GM12878 (cell line): ENCODE measurements at regions not wholly inside any gene's neighbourhood (a gene's known extent, or its start where the extent isn't known, plus 50 kb on each side); places are given as distances from the start of the nearest gene placed in this dataset.

Experiments
- ATAC-seq: fragments of 200-7000 bp; cut with Tn5 transposase; 3 replicates; pipeline ENCODE4 v1.9.1; 2020; ENCODE audit warnings: mild to moderate bottlenecking, moderate library complexity
- BruUV-seq: library from RNA; stranded (reverse); fragments of 400-500 nt; replicated peaks from 2 replicates; lab custom pipeline; 2021; lab: Mats Ljungman, UMichigan
- CTCF ChIA-PET: fragments of 300-600 bp; sonication (Branson Sonifier 250); formaldehyde crosslinking; extraction: SDS; loops from one replicate; lab custom pipeline; 2021; ENCODE audit warnings: inconsistent platforms; lab: Yijun Ruan, JAX
- POLR2A ChIA-PET: fragments of 350-600 bp; formaldehyde crosslinking; extraction: SDS; loops from one replicate; lab custom pipeline; 2021; ENCODE audit warnings: inconsistent platforms; lab: Charles Lee
- RAD21 ChIA-PET: fragments of 300-600 bp; sonication (Branson Sonifier 250); formaldehyde crosslinking; loops from one replicate; lab custom pipeline; 2023; ENCODE audit warnings: antibody characterized with exemption; ENCODE audit not compliant: unreplicated experiment; lab: Charles Lee
- SMC1A ChIA-PET: fragments of 300-600 bp; sonication (Branson Sonifier 250); formaldehyde crosslinking; loops from one replicate; lab custom pipeline; 2023; ENCODE audit not compliant: unreplicated experiment, uncharacterized antibody; lab: Charles Lee
- DNase-seq: peaks from one replicate; pipeline ENCODE4 v3.0.0-alpha.2; 2011; ENCODE audit warnings: low read depth, low spot score
- FAIRE-seq: peaks from 3 replicates; lab custom pipeline; 2011; peaks lifted over from hg19 to GRCh38; lab: Jason Lieb, UNC
- H2AFZ ChIP-seq: 2 replicates; pipeline ENCODE4 v1.6.0; 2011; ENCODE audit warnings: low read depth, low read length, control low read depth; ENCODE audit not compliant: control insufficient read depth
- H3K27ac ChIP-seq: 2 replicates; pipeline ENCODE4 v1.5.1; 2011; ENCODE audit warnings: control low read depth; ENCODE audit not compliant: control insufficient read depth, insufficient read depth
- H3K27me3 ChIP-seq, 2 experiments: replicated peaks in 1 of 2; 2 replicates each; pipeline versions ENCODE4 v1.6.0 to v1.6.1; 2011; ENCODE audit warnings: low read length in 1 of 2; ENCODE audit not compliant: control insufficient read depth in 2 of 2, insufficient read depth in 2 of 2
- H3K36me3 ChIP-seq, 2 experiments: 2 replicates each; pipeline ENCODE4 v1.5.1; 2011; ENCODE audit warnings: low read length in 1 of 2; ENCODE audit not compliant: control insufficient read depth in 2 of 2, insufficient read depth in 2 of 2
- H3K4me1 ChIP-seq: 2 replicates; pipeline ENCODE4 v1.6.1; 2011; ENCODE audit warnings: mild to moderate bottlenecking, low read length, moderate library complexity, mixed read lengths; ENCODE audit not compliant: control insufficient read depth, insufficient read depth
- H3K4me2 ChIP-seq: 2 replicates; pipeline ENCODE4 v1.6.0; 2011; ENCODE audit warnings: control low read depth; ENCODE audit not compliant: control insufficient read depth, insufficient read depth
- H3K4me3 ChIP-seq: fragments of 200-600 bp; sonication (generic); 2 replicates; pipeline ENCODE4 v1.5.1; 2016
- H3K79me2 ChIP-seq: 2 replicates; pipeline ENCODE4 v1.6.0; 2011; ENCODE audit warnings: low read length; ENCODE audit not compliant: control insufficient read depth, insufficient read depth
- H3K9ac ChIP-seq: 2 replicates; pipeline ENCODE4 v1.8.0; 2011; ENCODE audit warnings: low read length, control low read depth, mixed read lengths; ENCODE audit not compliant: control insufficient read depth, insufficient read depth
- H3K9me3 ChIP-seq: replicated peaks from 3 replicates; pipeline ENCODE4 v1.5.1; 2011; ENCODE audit warnings: mild to moderate bottlenecking, low read length; ENCODE audit not compliant: control insufficient read depth, insufficient read depth
- H4K20me1 ChIP-seq: 2 replicates; pipeline ENCODE4 v1.6.0; 2011; ENCODE audit not compliant: control insufficient read depth, insufficient read depth
- BCL3 ChIP-seq: IDR thresholded peaks from 2 replicates; pipeline ENCODE4 v1.6.1; 2011; ENCODE audit warnings: borderline replicate concordance, low read depth, mild to moderate bottlenecking, moderate library complexity, low read length; ENCODE audit not compliant: insufficient read depth, poor library complexity, severe bottlenecking
- FOS ChIP-seq: IDR thresholded peaks from 3 replicates; pipeline ENCODE4 v1.6.1; 2011; ENCODE audit warnings: borderline replicate concordance; ENCODE audit not compliant: insufficient read length; ENCODE audit errors: extremely low read depth
- IKZF1 ChIP-seq: fragments of 450-650 bp; conservative IDR thresholded peaks from 2 replicates; pipeline ENCODE4 v1.6.1; 2017; ENCODE audit warnings: antibody characterized with exemption, mild to moderate bottlenecking
- IRF5 ChIP-seq: fragments of 450-650 bp; IDR thresholded peaks from 2 replicates; pipeline ENCODE4 v1.6.1; 2017; ENCODE audit warnings: borderline replicate concordance
- MTA3 ChIP-seq: IDR thresholded peaks from 2 replicates; pipeline ENCODE4 v1.6.1; 2012; ENCODE audit warnings: low read length, inconsistent platforms, borderline replicate concordance
- SIN3A ChIP-seq: IDR thresholded peaks from 2 replicates; pipeline ENCODE4 v1.6.1; 2012; ENCODE audit warnings: low read depth, low read length, improper control_type of control experiment
- STAT3 ChIP-seq: IDR thresholded peaks from 2 replicates; pipeline ENCODE4 v1.6.1; 2011; ENCODE audit warnings: low read depth, low read length, improper control_type of control experiment
- ZNF687 ChIP-seq: fragments of 450-650 bp; IDR thresholded peaks from 2 replicates; pipeline ENCODE4 v1.6.1; 2017; ENCODE audit warnings: mild to moderate bottlenecking, moderate library complexity
- WGBS: methylation state at CpG from one replicate; pipeline ENCODE4 v1.1.6; 2016; ENCODE audit warnings: low lambda C conversion rate; ENCODE audit not compliant: insufficient replicate concordance, insufficient coverage; ENCODE audit errors: missing lambda C conversion rate; 5-methylcytosine and 5-hydroxymethylcytosine counted together
- in situ Hi-C: fragments of 300-500 bp; cut with MboI; formaldehyde crosslinking; loops from 9 replicates; pipeline ENCODE4 v1.14.3; 2018; ENCODE audit warnings: mixed read lengths
- intact Hi-C: fragments of 100-400 bp; cut with micrococcal nuclease; formaldehyde crosslinking; loops from one replicate; pipeline ENCODE4 v1.14.2; 2022; ENCODE audit not compliant: unreplicated experiment

GRCh38 chr22:20656902-20657836 lies 116.7 kb upstream of the SERPIND1 start:
- no peak overlapping the region for H3K27ac ChIP-seq
- SMC1A ChIA-PET = no interaction called here
- POLR2A ChIA-PET = interaction anchor here (0.5 kb wide), 1 partner anchor 330 kb away, joined by 4 read pairs; no protein-coding TSS in a partner anchor
- H3K4me1 ChIP-seq = no peaks in the 10 kb centered on the region
- CTCF ChIA-PET = no interaction called here
- peaks cover 0 to 2% of the 10 kb centered on the region in 2 experiments; a peak in 1 of 4 replicates for H3K27me3 ChIP-seq
- H3K4me3 ChIP-seq = no peak overlapping the region
- in situ Hi-C loops = no loop called here
- ATAC-seq (no peak), DNase-seq (no peak), FAIRE-seq (no peak)
- no peak overlapping the region for H3K4me2 ChIP-seq
- H4K20me1 ChIP-seq = no peaks in the 10 kb centered on the region
- RAD21 ChIA-PET = no interaction called here
- WGBS = 49% methylated on average over 17 of the region's 17 CpGs
- no peaks in the 10 kb centered on the region for H3K36me3 ChIP-seq
- H3K9ac ChIP-seq = no peak overlapping the region
- no peaks in the 10 kb centered on the region for H3K9me3 ChIP-seq
- no peak overlapping the region for H2AFZ ChIP-seq
- BruUV-seq = no TSS peak
- TF ChIP-seq FOS (no peak), ZNF687 (no peak), STAT3 (no peak), IKZF1 (no peak), BCL3 (no peak), MTA3 (no peak), IRF5 (no peak), SIN3A (no peak)
- intact Hi-C loops = no loop called here
- no peaks in the 10 kb centered on the region for H3K79me2 ChIP-seq
